Vagina (tissue), 2 donors: ENCODE measurements at regions not wholly inside any gene's neighbourhood (a gene's known extent, or its start where the extent isn't known, plus 50 kb on each side); places are given as distances from the start of the nearest gene placed in this dataset.

Experiments
- CTCF ChIP-seq, 3 experiments: fragments of 450-650 bp in 2 of 3; fragments of 200-600 bp in 1 of 3; sonication (generic) in 1 of 3; IDR thresholded peaks; one replicate each; pipeline ENCODE4 v1.5.1; 2017 to 2019; ENCODE audit warnings: antibody characterized with exemption in 3 of 3, mild to moderate bottlenecking in 2 of 3, moderate library complexity in 2 of 3
- POLR2A ChIP-seq, 2 donors: fragments of 450-650 bp; IDR thresholded peaks; one replicate each; pipeline ENCODE4 v1.6.1; 2017; ENCODE audit warnings: antibody characterized with exemption in 2 of 2, mild to moderate bottlenecking in 2 of 2, moderate library complexity in 2 of 2

- TF ChIP-seq CTCF (IDR thresholded peaks at IDR 0.05): no peak
- no peak for TF ChIP-seq POLR2A (IDR thresholded peaks at IDR 0.05)
Observed at GRCh38 chr5:2300421-2300820, 417.7 kb upstream of the IRX4 start.
